HepG2 (cell line): ENCODE measurements at regions not wholly inside any gene's neighbourhood (a gene's known extent, or its start where the extent isn't known, plus 50 kb on each side); places are given as distances from the start of the nearest gene placed in this dataset.

Experiments
- ATAC-seq: fragments of 200-7000 bp; cut with Tn5 transposase; 3 replicates; pipeline ENCODE4 v1.9.1; 2020; ENCODE audit warnings: mild to moderate bottlenecking, moderate library complexity
- BruUV-seq: library from RNA; stranded (reverse); fragments of 400-500 nt; replicated peaks from 2 replicates; lab custom pipeline; 2021; lab: Mats Ljungman, UMichigan
- CTCF ChIA-PET: fragments of 300-600 bp; formaldehyde crosslinking; extraction: SDS; loops from one replicate; lab custom pipeline; 2021; ENCODE audit warnings: low total read pairs, inconsistent platforms, low intra/inter-chr PET ratio; lab: Yijun Ruan, JAX
- POLR2A ChIA-PET: fragments of 350-600 bp; sonication (Branson Sonifier 250); formaldehyde crosslinking; loops from one replicate; lab custom pipeline; 2020; ENCODE audit warnings: antibody characterized with exemption, inconsistent platforms; lab: Yijun Ruan, JAX
- DNase-seq: peaks from one replicate; pipeline ENCODE4 v3.0.0-alpha.2; 2015; ENCODE audit warnings: low spot score
- FAIRE-seq: peaks from 3 replicates; lab custom pipeline; 2011; peaks lifted over from hg19 to GRCh38; lab: Jason Lieb, UNC
- H2AFZ ChIP-seq: one replicate; pipeline ENCODE4 v1.6.1; 2011; ENCODE audit warnings: low read length, inconsistent platforms
- H3K27ac ChIP-seq: fragments of 300-600 bp; 3 replicates; pipeline ENCODE4 v1.8.0; 2011; ENCODE audit warnings: mixed run types, mild to moderate bottlenecking, mixed read lengths, low read length, inconsistent platforms; ENCODE audit not compliant: insufficient read depth; ENCODE audit errors: extremely low read length
- H3K27me3 ChIP-seq, 2 experiments: fragments of 200-600 bp in 1 of 2; 2 replicates in 1 of 2; 3 replicates in 1 of 2; pipeline versions ENCODE4 v1.6.0 to v1.8.0; 2011; ENCODE audit warnings: low read length in 2 of 2, mild to moderate bottlenecking in 2 of 2, moderate library complexity in 2 of 2, inconsistent platforms in 1 of 2; ENCODE audit not compliant: insufficient read depth in 2 of 2, control insufficient read depth in 1 of 2
- H3K36me3 ChIP-seq, 2 experiments: fragments of 200-600 bp in 1 of 2; replicated peaks in 1 of 2; 2 replicates in 1 of 2; 3 replicates in 1 of 2; pipeline versions ENCODE4 v1.5.1 to v1.8.0; 2011; ENCODE audit warnings: low read length in 2 of 2, inconsistent platforms in 1 of 2; ENCODE audit not compliant: insufficient read depth in 2 of 2, control insufficient read depth in 1 of 2
- H3K4me1 ChIP-seq: 2 replicates; pipeline ENCODE4 v1.5.1; 2012; ENCODE audit warnings: low read length, inconsistent platforms; ENCODE audit not compliant: insufficient read depth
- H3K4me2 ChIP-seq: 2 replicates; pipeline ENCODE4 v1.6.0; 2011; ENCODE audit warnings: low read depth, low read length, inconsistent platforms
- H3K4me3 ChIP-seq, 3 experiments: fragments of 200-600 bp in 1 of 3; sonication (generic), shearing (Covaris generic) in 1 of 3; replicated peaks in 1 of 3; 2 replicates each; pipeline ENCODE4 v1.5.1; 2011 to 2016; ENCODE audit warnings: low read length in 3 of 3, inconsistent platforms in 2 of 3, low read depth in 2 of 3, mild to moderate bottlenecking in 2 of 3, control low read depth in 1 of 3, mixed read lengths in 1 of 3; ENCODE audit not compliant: insufficient read depth in 1 of 3
- H3K79me2 ChIP-seq: one replicate; pipeline ENCODE4 v1.6.1; 2011; ENCODE audit warnings: low read length, inconsistent platforms; ENCODE audit not compliant: insufficient read depth
- H3K9ac ChIP-seq: 2 replicates; pipeline ENCODE4 v1.6.0; 2011; ENCODE audit warnings: mild to moderate bottlenecking, low read depth, low read length, inconsistent platforms; ENCODE audit not compliant: insufficient read depth
- H3K9me3 ChIP-seq: 2 replicates; pipeline ENCODE4 v1.5.1; 2012; ENCODE audit warnings: mild to moderate bottlenecking, low read length
- H4K20me1 ChIP-seq: 2 replicates; pipeline ENCODE4 v1.6.0; 2011; ENCODE audit warnings: inconsistent platforms, mild to moderate bottlenecking, low read length, moderate library complexity; ENCODE audit not compliant: insufficient read depth
- AHDC1 ChIP-seq: sonication (generic); formaldehyde crosslinking; IDR thresholded peaks from 2 replicates; pipeline ENCODE4 v1.5.1; 2020; ENCODE audit warnings: mild to moderate bottlenecking, missing genetic modification reagents, borderline replicate concordance
- ARNT2 ChIP-seq: sonication (generic); formaldehyde crosslinking; IDR thresholded peaks from 2 replicates; pipeline ENCODE4 v1.8.0; 2022; ENCODE audit warnings: mild to moderate bottlenecking, low read depth, missing genetic modification reagents, moderate library complexity
- FLYWCH1 ChIP-seq: sonication (generic); formaldehyde crosslinking; IDR thresholded peaks from 2 replicates; pipeline ENCODE4 v1.8.1; 2023; ENCODE audit warnings: mild to moderate bottlenecking, missing genetic modification reagents
- GPN1 ChIP-seq: sonication (generic); formaldehyde crosslinking; IDR thresholded peaks from 2 replicates; pipeline ENCODE4 v1.5.1; 2020; ENCODE audit warnings: missing genetic modification reagents, borderline replicate concordance
- JDP2 ChIP-seq: sonication (generic); formaldehyde crosslinking; IDR thresholded peaks from 2 replicates; pipeline ENCODE4 v1.8.1; 2022; ENCODE audit warnings: missing genetic modification reagents, borderline replicate concordance
- KLF11 ChIP-seq: IDR thresholded peaks from 2 replicates; pipeline ENCODE4 v1.6.1; 2016; ENCODE audit warnings: missing compliant biosample characterization
- NFIC ChIP-seq: IDR thresholded peaks from 2 replicates; pipeline ENCODE4 v1.6.1; 2012; ENCODE audit warnings: mild to moderate bottlenecking, low read length, inconsistent platforms
- TAF1 ChIP-seq: sonication (generic); formaldehyde crosslinking; IDR thresholded peaks from 2 replicates; pipeline ENCODE4 v1.4.0; 2020; ENCODE audit warnings: missing genetic modification reagents
- U2AF2 ChIP-seq: fragments of 200-400 bp; formaldehyde crosslinking; IDR thresholded peaks from 2 replicates; pipeline ENCODE4 v1.6.1; 2017; ENCODE audit warnings: low read depth, mild to moderate bottlenecking, low read length
- ZFP41 ChIP-seq: sonication (generic); formaldehyde crosslinking; IDR thresholded peaks from 2 replicates; pipeline ENCODE4 v1.4.0; 2020; ENCODE audit warnings: mild to moderate bottlenecking, missing genetic modification reagents, borderline replicate concordance
- ZNF441 ChIP-seq: sonication (generic); formaldehyde crosslinking; IDR thresholded peaks from 2 replicates; pipeline ENCODE4 v1.7.0; 2021; ENCODE audit warnings: missing genetic modification reagents, borderline replicate concordance
- ZNF451 ChIP-seq: sonication (generic); formaldehyde crosslinking; IDR thresholded peaks from 2 replicates; pipeline ENCODE4 v1.5.0; 2020; ENCODE audit warnings: mild to moderate bottlenecking, missing genetic modification reagents
- WGBS: methylation state at CpG from one replicate; pipeline ENCODE4 v1.1.6; 2017; ENCODE audit warnings: low lambda C conversion rate; 5-methylcytosine and 5-hydroxymethylcytosine counted together
- in situ Hi-C: cut with HindIII; loops from 2 replicates; pipeline ENCODE4 v1.10.0; 2017; ENCODE audit warnings: low pct_unique_long_range_greater_than_20kb; ENCODE audit not compliant: extremely low pct_ligation_motif_present
- intact Hi-C: fragments of 100-400 bp; cut with micrococcal nuclease; formaldehyde crosslinking; loops from one replicate; pipeline ENCODE4 v1.10.0; 2022; ENCODE audit not compliant: unreplicated experiment
- TF ChIP-seq, protein P1 (sequence below): sonication (generic); formaldehyde crosslinking; IDR thresholded peaks from 2 replicates; pipeline ENCODE4 v1.4.0; 2020; ENCODE audit warnings: missing genetic modification reagents, borderline replicate concordance

DNA sequence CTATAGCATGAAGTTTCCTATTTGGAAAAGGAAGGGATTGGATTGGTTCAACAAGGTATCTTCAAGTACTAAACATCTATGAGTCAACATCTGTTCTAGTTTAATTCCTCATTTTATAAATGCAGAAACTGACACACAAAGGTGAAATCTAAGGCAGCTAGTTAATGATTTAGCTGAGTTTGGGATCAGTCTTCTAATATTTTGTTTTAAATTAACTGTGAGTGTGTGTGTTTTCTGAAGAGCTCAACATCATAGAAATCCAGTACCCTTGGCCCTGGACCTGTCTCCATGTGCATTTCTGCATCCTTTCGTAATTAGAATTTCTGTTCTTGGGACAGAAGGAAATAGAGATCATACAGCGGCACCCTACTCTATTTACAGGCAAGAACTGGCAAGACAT, 105.9 kb downstream of the RGS2 start:
- no peaks in the 10 kb centered on the region for H4K20me1 ChIP-seq
- FAIRE-seq: no peak
- no peak for DNase-seq
- BruUV-seq: no TSS peak
- WGBS: 29% methylated on average over 2 of the region's 2 CpGs
- no peak overlapping the region for H2AFZ ChIP-seq
- H3K4me1 ChIP-seq: no peaks in the 10 kb centered on the region
- H3K27me3 ChIP-seq: no peaks in the 10 kb centered on the region; a peak in 1 of 5 replicates
- H3K9ac ChIP-seq: no peak overlapping the region
- intact Hi-C loops: no loop called here
- H3K27ac ChIP-seq: no peak overlapping the region
- in situ Hi-C loops: no loop called here
- H3K4me3 ChIP-seq: no peak overlapping the region
- no peak for ATAC-seq
- CTCF ChIA-PET: no interaction called here
- TF ChIP-seq ZFP41 (CRISPR knock-in tag) (no peak), ZNF441 (CRISPR knock-in tag) (no peak), GPN1 (CRISPR knock-in tag) (no peak), FLYWCH1 (CRISPR knock-in tag) (no peak), NFIC (no peak), U2AF2 (no peak), TAF1 (CRISPR knock-in tag) (no peak), ARNT2 (CRISPR knock-in tag) (no peak), JDP2 (CRISPR knock-in tag) (no peak), AHDC1 (CRISPR knock-in tag) (no peak), ZNF451 (CRISPR knock-in tag) (no peak), KLF11 (CRISPR knock-in tag) (no peak)
- TF ChIP-seq, protein P1, sequence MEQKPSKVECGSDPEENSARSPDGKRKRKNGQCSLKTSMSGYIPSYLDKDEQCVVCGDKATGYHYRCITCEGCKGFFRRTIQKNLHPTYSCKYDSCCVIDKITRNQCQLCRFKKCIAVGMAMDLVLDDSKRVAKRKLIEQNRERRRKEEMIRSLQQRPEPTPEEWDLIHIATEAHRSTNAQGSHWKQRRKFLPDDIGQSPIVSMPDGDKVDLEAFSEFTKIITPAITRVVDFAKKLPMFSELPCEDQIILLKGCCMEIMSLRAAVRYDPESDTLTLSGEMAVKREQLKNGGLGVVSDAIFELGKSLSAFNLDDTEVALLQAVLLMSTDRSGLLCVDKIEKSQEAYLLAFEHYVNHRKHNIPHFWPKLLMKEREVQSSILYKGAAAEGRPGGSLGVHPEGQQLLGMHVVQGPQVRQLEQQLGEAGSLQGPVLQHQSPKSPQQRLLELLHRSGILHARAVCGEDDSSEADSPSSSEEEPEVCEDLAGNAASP (CRISPR knock-in tag): no peak
- TF ChIP-seq, all 625 proteins: peak for 0
- POLR2A ChIA-PET: no interaction called here
- Histone ChIP-seq H3K79me2 (no peaks in the 10 kb centered on the region), H3K9me3 (no peaks in the 10 kb centered on the region), H3K36me3 (no peaks in the 10 kb centered on the region), H3K4me2 (no peak overlapping the region)
